HG03097 (cell line): ENCODE measurements at regions not wholly inside any gene's neighbourhood (a gene's known extent, or its start where the extent isn't known, plus 50 kb on each side); places are given as distances from the start of the nearest gene placed in this dataset.

Experiments used
- ATAC-seq: cut with Tn5 transposase; IDR thresholded peaks from one replicate; pipeline ENCODE4 v1.9.1; 2021; ENCODE audit not compliant: unreplicated experiment, low FRiP score

- ATAC-seq: no peak
Observed at GRCh38 chr5:74148321-74148720, 492.2 kb downstream of the ENC1 start.

GRCh38 chr5:74146796-74147195 lies 493.7 kb downstream of the ENC1 start:
- no peak for ATAC-seq

GRCh38 chr5:74145951-74146350 lies 494.6 kb downstream of the ENC1 start:
- ATAC-seq: no peak

- no peak for ATAC-seq
Observed at GRCh38 chr5:74143721-74144330, 496.7 kb downstream of the ENC1 start.

- ATAC-seq: no peak
Observed at GRCh38 chr5:74143151-74143550, 497.4 kb downstream of the ENC1 start.

- no peak for ATAC-seq
Observed at GRCh38 chr5:74141053-74141452, 499.5 kb downstream of the ENC1 start.

GRCh38 chr5:74140409-74140808 lies 500.1 kb downstream of the ENC1 start:
- ATAC-seq: no peak

- no peak for ATAC-seq
Observed at GRCh38 chr5:74139589-74139988, 500.9 kb downstream of the ENC1 start.

- no peak for ATAC-seq
Observed at GRCh38 chr5:74138721-74139120, 501.8 kb downstream of the ENC1 start.

- no peak for ATAC-seq
Observed at GRCh38 chr5:74136276-74136825, 504.2 kb downstream of the ENC1 start.

GRCh38 chr5:74135033-74135432 lies 505.5 kb downstream of the ENC1 start:
- no peak for ATAC-seq

- ATAC-seq: no peak
Observed at GRCh38 chr5:74132485-74132884, 506.5 kb downstream of the ARHGEF28 start.

- no peak for ATAC-seq
Observed at GRCh38 chr5:74131250-74131649, 505.3 kb downstream of the ARHGEF28 start.

- no peak for ATAC-seq
Observed at GRCh38 chr5:74130155-74130897, 504.3 kb downstream of the ARHGEF28 start.

GRCh38 chr5:74127381-74128320 lies 501.7 kb downstream of the ARHGEF28 start:
- ATAC-seq: no peak

GRCh38 chr5:74126294-74126693 lies 500.3 kb downstream of the ARHGEF28 start:
- no peak for ATAC-seq

GRCh38 chr5:74124826-74125225 lies 498.8 kb downstream of the ARHGEF28 start:
- no peak for ATAC-seq

- ATAC-seq: no peak
Observed at GRCh38 chr5:74123929-74124328, 497.9 kb downstream of the ARHGEF28 start.

GRCh38 chr5:74122979-74123590 lies 497.1 kb downstream of the ARHGEF28 start:
- ATAC-seq: no peak

- no peak for ATAC-seq
Observed at GRCh38 chr5:74122175-74122574, 496.2 kb downstream of the ARHGEF28 start.

GRCh38 chr5:74120585-74120984 lies 494.6 kb downstream of the ARHGEF28 start:
- ATAC-seq: no peak
